Neural cell (in vitro differentiated cells): ENCODE measurements at regions not wholly inside any gene's neighbourhood (a gene's known extent, or its start where the extent isn't known, plus 50 kb on each side); places are given as distances from the start of the nearest gene placed in this dataset.

Experiments
- H2AFZ ChIP-seq: fragments of 200-600, 300-800 bp; sonication (generic), shearing (Covaris generic); 2 replicates; pipeline ENCODE4 v1.6.0; 2014; ENCODE audit warnings: low read depth, mild to moderate bottlenecking, antibody characterized with exemption, low read length, moderate library complexity
- H3F3A ChIP-seq: fragments of 200-600 bp; shearing (Covaris generic); 2 replicates; pipeline ENCODE4 v1.6.1; 2016; ENCODE audit warnings: mild to moderate bottlenecking, moderate library complexity, mixed read lengths, antibody characterized with exemption, low read length; ENCODE audit not compliant: insufficient read depth, poor library complexity, severe bottlenecking
- H3K27ac ChIP-seq: fragments of 200-600, 300-800 bp; sonication (generic), shearing (Covaris generic); 2 replicates; pipeline ENCODE4 v1.5.1; 2014; ENCODE audit warnings: mild to moderate bottlenecking, low read length, moderate library complexity
- H3K27me3 ChIP-seq: fragments of 300-800, 200-600 bp; sonication (generic), shearing (Covaris generic); 2 replicates; pipeline ENCODE4 v1.6.0; 2014; ENCODE audit warnings: mild to moderate bottlenecking, low read depth, low read length, moderate library complexity; ENCODE audit not compliant: insufficient read depth
- H3K36me3 ChIP-seq: fragments of 300-800, 200-600 bp; sonication (generic), shearing (Covaris generic); 2 replicates; pipeline ENCODE4 v1.5.1; 2014; ENCODE audit warnings: mild to moderate bottlenecking, antibody characterized with exemption, low read length, moderate library complexity; ENCODE audit not compliant: insufficient read depth
- H3K4me2 ChIP-seq: fragments of 300-800, 200-600 bp; sonication (generic), shearing (Covaris generic); 2 replicates; pipeline ENCODE4 v1.6.0; 2014; ENCODE audit warnings: mild to moderate bottlenecking, low read length
- H3K4me3 ChIP-seq: fragments of 300-800, 200-600 bp; sonication (generic), shearing (Covaris generic); 2 replicates; pipeline ENCODE4 v1.5.1; 2014; ENCODE audit warnings: mild to moderate bottlenecking, low read length, moderate library complexity
- H3K79me2 ChIP-seq: fragments of 200-600 bp; shearing (Covaris generic); replicated peaks from 2 replicates; pipeline ENCODE4 v1.6.0; 2014; ENCODE audit warnings: mild to moderate bottlenecking, low read length, moderate library complexity; ENCODE audit not compliant: insufficient read depth
- H3K9ac ChIP-seq: fragments of 300-800, 200-600 bp; sonication (generic), shearing (Covaris generic); 2 replicates; pipeline ENCODE4 v1.6.1; 2016; ENCODE audit warnings: mild to moderate bottlenecking, low read length, mixed read lengths
- H3K9me2 ChIP-seq: fragments of 200-600 bp; shearing (Covaris generic); 2 replicates; pipeline ENCODE4 v1.6.1; 2016; ENCODE audit warnings: mild to moderate bottlenecking, low read length, mixed read lengths; ENCODE audit not compliant: insufficient read depth
- H3K9me3 ChIP-seq: fragments of 200-600, 300-800 bp; sonication (generic), shearing (Covaris generic); 2 replicates; pipeline ENCODE4 v1.6.1; 2016; ENCODE audit warnings: mild to moderate bottlenecking, mixed run types, low read length, moderate library complexity, mixed read lengths
- H4K20me1 ChIP-seq: fragments of 200-600 bp; shearing (Covaris generic); 2 replicates; pipeline ENCODE4 v1.6.1; 2016; ENCODE audit warnings: mild to moderate bottlenecking, mixed run types; ENCODE audit not compliant: insufficient read depth
- EP300 ChIP-seq: fragments of 450-650 bp; conservative IDR thresholded peaks from 2 replicates; pipeline ENCODE4 v1.6.1; 2014; ENCODE audit warnings: antibody characterized with exemption, mild to moderate bottlenecking, moderate library complexity; ENCODE audit not compliant: poor library complexity, severe bottlenecking
- EZH2 ChIP-seq: fragments of 200-600, 300-800 bp; shearing (Covaris generic), sonication (generic); IDR thresholded peaks from 2 replicates; pipeline ENCODE4 v1.6.1; 2014; ENCODE audit warnings: antibody characterized with exemption, low read length, borderline replicate concordance, mild to moderate bottlenecking; ENCODE audit not compliant: insufficient read depth, poor library complexity, severe bottlenecking
- MXI1 ChIP-seq: fragments of 450-650 bp; conservative IDR thresholded peaks from 2 replicates; pipeline ENCODE4 v1.6.1; 2014; ENCODE audit warnings: antibody characterized with exemption, mild to moderate bottlenecking; ENCODE audit not compliant: poor library complexity, severe bottlenecking
- POLR2AphosphoS5 ChIP-seq: IDR thresholded peaks from 2 replicates; pipeline ENCODE4 v1.6.1; 2012
- RAD21 ChIP-seq: fragments of 450-650 bp; conservative IDR thresholded peaks from 2 replicates; pipeline ENCODE4 v1.6.1; 2014; ENCODE audit warnings: antibody characterized with exemption, mild to moderate bottlenecking, moderate library complexity
- REST ChIP-seq: IDR thresholded peaks from 2 replicates; pipeline ENCODE4 v1.6.1; 2012; ENCODE audit warnings: borderline replicate concordance
- SMC3 ChIP-seq: fragments of 450-650 bp; conservative IDR thresholded peaks from 2 replicates; pipeline ENCODE4 v1.6.1; 2014; ENCODE audit warnings: antibody characterized with exemption, mild to moderate bottlenecking, moderate library complexity; ENCODE audit not compliant: poor library complexity
- TAF1 ChIP-seq: IDR thresholded peaks from 2 replicates; pipeline ENCODE4 v1.6.1; 2012; ENCODE audit warnings: low read depth
- TF ChIP-seq, protein P1 (sequence below): fragments of 450-650 bp; IDR thresholded peaks from 2 replicates; pipeline ENCODE4 v1.5.1; 2014; ENCODE audit warnings: antibody characterized with exemption, mild to moderate bottlenecking, moderate library complexity; ENCODE audit not compliant: poor library complexity, severe bottlenecking

DNA sequence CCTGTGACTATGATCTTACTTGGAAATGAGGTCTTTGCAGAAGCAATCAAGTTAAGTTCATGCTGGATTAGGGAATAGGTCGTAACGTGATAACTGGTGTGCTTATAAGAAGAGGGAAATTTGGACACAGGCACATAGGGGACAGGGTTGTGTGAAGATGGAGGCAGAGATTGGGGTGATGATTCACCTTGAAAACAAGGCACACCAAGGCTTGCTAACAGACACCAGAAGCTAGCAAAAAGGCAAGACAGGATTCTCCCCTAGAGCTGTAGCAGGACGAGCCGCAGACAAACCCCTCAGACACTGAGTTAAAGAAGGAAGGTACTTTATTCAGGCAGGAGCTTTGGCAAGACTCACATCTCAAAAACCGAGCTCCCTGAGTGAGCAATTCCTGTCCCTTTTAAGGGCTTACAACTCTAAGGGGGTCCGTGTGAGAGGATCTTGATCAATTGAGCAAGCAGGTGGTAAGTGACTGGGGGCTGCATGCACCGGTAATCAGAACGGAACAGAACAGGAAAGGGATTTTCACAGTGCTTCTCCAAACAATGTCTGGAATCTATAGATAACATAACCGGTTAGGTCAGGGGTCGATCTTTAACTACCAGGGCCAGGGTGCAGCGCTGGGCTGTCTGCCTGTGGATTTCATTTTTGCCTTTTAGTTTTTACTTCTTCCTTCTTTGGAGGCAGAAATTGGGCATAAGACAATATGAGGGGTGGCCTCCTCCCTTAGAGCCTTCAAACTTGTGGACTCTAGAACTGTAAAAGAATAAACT is 57.5 kb upstream of the S1PR3 start:
- Histone ChIP-seq H3K9me3 (no peaks in the 10 kb centered on the region), H2AFZ (no peak overlapping the region), H3K27me3 (no peaks in the 10 kb centered on the region), H3K36me3 (no peaks in the 10 kb centered on the region), H3K4me3 (no peak overlapping the region), H3K79me2 (no peaks in the 10 kb centered on the region), H3K27ac (no peak overlapping the region), H3K4me2 (no peak overlapping the region), H4K20me1 (no peaks in the 10 kb centered on the region), H3K9ac (no peak overlapping the region), H3K9me2 (no peaks in the 10 kb centered on the region), H3F3A (no peaks in the 10 kb centered on the region)
- TF ChIP-seq RAD21 = no peak
- TF ChIP-seq POLR2AphosphoS5 = no peak
- TF ChIP-seq SMC3 = no peak
- TF ChIP-seq, protein P1, sequence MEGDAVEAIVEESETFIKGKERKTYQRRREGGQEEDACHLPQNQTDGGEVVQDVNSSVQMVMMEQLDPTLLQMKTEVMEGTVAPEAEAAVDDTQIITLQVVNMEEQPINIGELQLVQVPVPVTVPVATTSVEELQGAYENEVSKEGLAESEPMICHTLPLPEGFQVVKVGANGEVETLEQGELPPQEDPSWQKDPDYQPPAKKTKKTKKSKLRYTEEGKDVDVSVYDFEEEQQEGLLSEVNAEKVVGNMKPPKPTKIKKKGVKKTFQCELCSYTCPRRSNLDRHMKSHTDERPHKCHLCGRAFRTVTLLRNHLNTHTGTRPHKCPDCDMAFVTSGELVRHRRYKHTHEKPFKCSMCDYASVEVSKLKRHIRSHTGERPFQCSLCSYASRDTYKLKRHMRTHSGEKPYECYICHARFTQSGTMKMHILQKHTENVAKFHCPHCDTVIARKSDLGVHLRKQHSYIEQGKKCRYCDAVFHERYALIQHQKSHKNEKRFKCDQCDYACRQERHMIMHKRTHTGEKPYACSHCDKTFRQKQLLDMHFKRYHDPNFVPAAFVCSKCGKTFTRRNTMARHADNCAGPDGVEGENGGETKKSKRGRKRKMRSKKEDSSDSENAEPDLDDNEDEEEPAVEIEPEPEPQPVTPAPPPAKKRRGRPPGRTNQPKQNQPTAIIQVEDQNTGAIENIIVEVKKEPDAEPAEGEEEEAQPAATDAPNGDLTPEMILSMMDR = no peak
- no peak for TF ChIP-seq TAF1
- no peak for TF ChIP-seq EZH2
- TF ChIP-seq EP300 = no peak
- no peak for TF ChIP-seq REST
- TF ChIP-seq MXI1 = no peak

- H3K9ac ChIP-seq = no peak overlapping the region
- H3K27ac ChIP-seq = no peak overlapping the region
- no peak overlapping the region for H2AFZ ChIP-seq
- H3K27me3 ChIP-seq = no peaks in the 10 kb centered on the region
- no peaks in the 10 kb centered on the region for H3K36me3 ChIP-seq
- H3K9me2 ChIP-seq = no peaks in the 10 kb centered on the region
- no peak overlapping the region for H3K4me3 ChIP-seq
- H3K79me2 ChIP-seq = no peaks in the 10 kb centered on the region
- no peaks in the 10 kb centered on the region for H3K9me3 ChIP-seq
- TF ChIP-seq RAD21 (no peak), TAF1 (no peak), REST (no peak), POLR2AphosphoS5 (no peak), SMC3 (no peak), EZH2 (no peak), MXI1 (no peak), EP300 (no peak)
- TF ChIP-seq, protein P1 = no peak
- H3K4me2 ChIP-seq = no peak overlapping the region
- H4K20me1 ChIP-seq = no peaks in the 10 kb centered on the region
- no peaks in the 10 kb centered on the region for H3F3A ChIP-seq
Measured at GRCh38 chr9:88934876-88935535, 56.3 kb upstream of the S1PR3 start.
